ENCODE measurements at regions not wholly inside any gene's neighbourhood (a gene's known extent, or its start where the extent isn't known, plus 50 kb on each side); places are given as distances from the start of the nearest gene placed in this dataset.

GRCh38 chr15:47291767-47292166 is 425.5 kb upstream of the SEMA6D start:
- Histone ChIP-seq H3K79me2 (ENCODE audit: insufficient read depth, low read length) (no peaks in the 10 kb centered on the region), H3K9ac (ENCODE audit: low read length) (no peak overlapping the region), H3K4me1 (ENCODE audit: insufficient read depth, low read length) (peaks cover 4% of the 10 kb centered on the region), H3K36me3 (ENCODE audit: insufficient read depth, low read length) (no peaks in the 10 kb centered on the region), H3K27ac (ENCODE audit: low read depth, low read length) (no peak overlapping the region), H2AFZ (ENCODE audit: low read depth, low read length) (no peak overlapping the region), H3K27me3 (ENCODE audit: insufficient read depth, low read length) (no peaks in the 10 kb centered on the region), H3K9me3 (ENCODE audit: insufficient read depth, low read depth, low read length) (no peaks in the 10 kb centered on the region), H3K4me2 (ENCODE audit: low read length) (no peak overlapping the region), H3K4me3 (ENCODE audit: insufficient read depth, low read depth, low read length) (no peak overlapping the region), H4K20me1 (ENCODE audit: insufficient read depth, low read length) (no peaks in the 10 kb centered on the region)
- H3K27me3 Mint-ChIP-seq (ENCODE audit: low read depth, unreplicated experiment), result no peaks in the 10 kb centered on the region
- FAIRE-seq (no peak), DNase-seq (ENCODE audit: low read depth) (no peak)
- no peak for TF ChIP-seq EZH2 (IDR thresholded peaks at IDR 0.05; ENCODE audit: insufficient read depth, low read length)
- TF ChIP-seq CTCF (IDR thresholded peaks at IDR 0.05; ENCODE audit: insufficient read depth, low read depth, low read length), result no peak
- no peak overlapping the region for H3K4me3 Mint-ChIP-seq (ENCODE audit: unreplicated experiment)
- no peak overlapping the region for H3K27ac Mint-ChIP-seq (ENCODE audit: unreplicated experiment)
- H3K36me3 Mint-ChIP-seq (ENCODE audit: low read depth, unreplicated experiment), result no peaks in the 10 kb centered on the region
- H3K4me1 Mint-ChIP-seq (ENCODE audit: low read depth, unreplicated experiment), result peaks cover 26% of the 10 kb centered on the region
- peaks cover 2% of the 10 kb centered on the region for H3K9me3 Mint-ChIP-seq (ENCODE audit: unreplicated experiment)

- no peak for TF ChIP-seq EZH2 (IDR thresholded peaks at IDR 0.05; ENCODE audit: insufficient read depth, low read length)
- Histone ChIP-seq H3K79me2 (ENCODE audit: insufficient read depth, low read length) (no peaks in the 10 kb centered on the region), H3K27me3 (ENCODE audit: insufficient read depth, low read length) (no peaks in the 10 kb centered on the region), H3K27ac (ENCODE audit: low read depth, low read length) (no peak overlapping the region), H3K4me1 (ENCODE audit: insufficient read depth, low read length) (peaks cover 4% of the 10 kb centered on the region), H4K20me1 (ENCODE audit: insufficient read depth, low read length) (no peaks in the 10 kb centered on the region), H3K4me2 (ENCODE audit: low read length) (no peak overlapping the region), H3K4me3 (ENCODE audit: insufficient read depth, low read depth, low read length) (no peak overlapping the region), H3K9ac (ENCODE audit: low read length) (no peak overlapping the region), H3K36me3 (ENCODE audit: insufficient read depth, low read length) (no peaks in the 10 kb centered on the region), H2AFZ (ENCODE audit: low read depth, low read length) (no peak overlapping the region), H3K9me3 (ENCODE audit: insufficient read depth, low read depth, low read length) (no peaks in the 10 kb centered on the region)
- FAIRE-seq, result no peak
- H3K4me3 Mint-ChIP-seq (ENCODE audit: unreplicated experiment), result no peak overlapping the region
- no peak for DNase-seq (ENCODE audit: low read depth)
- H3K27ac Mint-ChIP-seq (ENCODE audit: unreplicated experiment), result peak overlapping the region; percentile 35
- no peaks in the 10 kb centered on the region for H3K36me3 Mint-ChIP-seq (ENCODE audit: low read depth, unreplicated experiment)
- peaks cover 2% of the 10 kb centered on the region for H3K9me3 Mint-ChIP-seq (ENCODE audit: unreplicated experiment)
- peaks cover 26% of the 10 kb centered on the region for H3K4me1 Mint-ChIP-seq (ENCODE audit: low read depth, unreplicated experiment)
- H3K27me3 Mint-ChIP-seq (ENCODE audit: low read depth, unreplicated experiment), result no peaks in the 10 kb centered on the region
Observed at GRCh38 chr15:47292638-47293190, 424.6 kb upstream of the SEMA6D start.

GRCh38 chr15:47293466-47294162 is 423.7 kb upstream of the SEMA6D start:
- H2AFZ ChIP-seq (ENCODE audit: low read depth, low read length), result peak overlapping the region; percentile 19
- no peak for FAIRE-seq
- TF ChIP-seq EZH2 (IDR thresholded peaks at IDR 0.05; ENCODE audit: insufficient read depth, low read length) (no peak), CTCF (IDR thresholded peaks at IDR 0.05; ENCODE audit: insufficient read depth, low read depth, low read length) (no peak)

More at GRCh38 chr15:47293466-47294162, 423.7 kb upstream of the SEMA6D start:
- Mint-ChIP-seq H3K4me1 (ENCODE audit: low read depth, unreplicated experiment) (peaks cover 26% of the 10 kb centered on the region), H3K4me3 (ENCODE audit: unreplicated experiment) (no peak overlapping the region), H3K27me3 (ENCODE audit: low read depth, unreplicated experiment) (no peaks in the 10 kb centered on the region), H3K9me3 (ENCODE audit: unreplicated experiment) (no peaks in the 10 kb centered on the region), H3K36me3 (ENCODE audit: low read depth, unreplicated experiment) (no peaks in the 10 kb centered on the region), H3K27ac (ENCODE audit: unreplicated experiment) (peak overlapping the region; percentile 35)
- H3K36me3 ChIP-seq (ENCODE audit: insufficient read depth, low read length), result no peaks in the 10 kb centered on the region
- H3K79me2 ChIP-seq (ENCODE audit: insufficient read depth, low read length), result no peaks in the 10 kb centered on the region
- H4K20me1 ChIP-seq (ENCODE audit: insufficient read depth, low read length), result no peaks in the 10 kb centered on the region
- peak overlapping the region; percentile 37 for H3K4me2 ChIP-seq (ENCODE audit: low read length)
- H3K4me3 ChIP-seq (ENCODE audit: insufficient read depth, low read depth, low read length), result no peak overlapping the region
- H3K27ac ChIP-seq (ENCODE audit: low read depth, low read length), result no peak overlapping the region
- peak; percentile 91 for DNase-seq (ENCODE audit: low read depth)
- H3K9ac ChIP-seq (ENCODE audit: low read length), result no peak overlapping the region
- H3K9me3 ChIP-seq (ENCODE audit: insufficient read depth, low read depth, low read length), result no peaks in the 10 kb centered on the region
- H3K4me1 ChIP-seq (ENCODE audit: insufficient read depth, low read length), result peaks cover 4% of the 10 kb centered on the region
- no peaks in the 10 kb centered on the region for H3K27me3 ChIP-seq (ENCODE audit: insufficient read depth, low read length)

Measured in astrocyte (in vitro differentiated cells and primary cell).